ENCODE measurements at regions not wholly inside any gene's neighbourhood (a gene's known extent, or its start where the extent isn't known, plus 50 kb on each side); places are given as distances from the start of the nearest gene placed in this dataset.

- DNase-seq (ENCODE audit: low read depth), result no peak
Observed at GRCh38 chr5:23164971-23165370, 311.8 kb upstream of the CDH12 start.

GRCh38 chr5:23158179-23158578 is 305.0 kb upstream of the CDH12 start:
- no peak overlapping the region for H3K4me3 ChIP-seq (ENCODE audit: low read depth, low read length)
- no peak for DNase-seq (ENCODE audit: low read depth)
- TF ChIP-seq CTCF (IDR thresholded peaks at IDR 0.05; ENCODE audit: control insufficient read depth, extremely low read depth, insufficient read depth), result no peak

More at GRCh38 chr5:23164971-23165370, 311.8 kb upstream of the CDH12 start:
- TF ChIP-seq CTCF (IDR thresholded peaks at IDR 0.05; ENCODE audit: control insufficient read depth, extremely low read depth, insufficient read depth), result no peak
- H3K4me3 ChIP-seq (ENCODE audit: low read depth, low read length), result no peak overlapping the region

GRCh38 chr5:23157716-23158115 is 304.6 kb upstream of the CDH12 start:
- no peak for TF ChIP-seq CTCF (IDR thresholded peaks at IDR 0.05; ENCODE audit: control insufficient read depth, extremely low read depth, insufficient read depth)
- DNase-seq (ENCODE audit: low read depth), result no peak
- H3K4me3 ChIP-seq (ENCODE audit: low read depth, low read length), result no peak overlapping the region

GRCh38 chr5:23157169-23157568 is 304.0 kb upstream of the CDH12 start:
- TF ChIP-seq CTCF (IDR thresholded peaks at IDR 0.05; ENCODE audit: control insufficient read depth, extremely low read depth, insufficient read depth), result no peak
- no peak overlapping the region for H3K4me3 ChIP-seq (ENCODE audit: low read depth, low read length)
- DNase-seq (ENCODE audit: low read depth), result no peak

GRCh38 chr5:23147625-23148024 is 294.5 kb upstream of the CDH12 start:
- H3K4me3 ChIP-seq (ENCODE audit: low read depth, low read length), result no peak overlapping the region
- TF ChIP-seq CTCF (IDR thresholded peaks at IDR 0.05; ENCODE audit: control insufficient read depth, extremely low read depth, insufficient read depth), result no peak
- DNase-seq (ENCODE audit: low read depth), result no peak

- no peak overlapping the region for H3K4me3 ChIP-seq (ENCODE audit: low read depth, low read length)
- no peak for DNase-seq (ENCODE audit: low read depth)
- no peak for TF ChIP-seq CTCF (IDR thresholded peaks at IDR 0.05; ENCODE audit: control insufficient read depth, extremely low read depth, insufficient read depth)
Observed at GRCh38 chr5:23146183-23146582, 293.0 kb upstream of the CDH12 start.

- H3K4me3 ChIP-seq (ENCODE audit: low read depth, low read length), result no peak overlapping the region
- peak; percentile 33; the same call in 1 of the 2 replicates for TF ChIP-seq CTCF (IDR thresholded peaks at IDR 0.05; ENCODE audit: control insufficient read depth, extremely low read depth, insufficient read depth)
- no peak for DNase-seq (ENCODE audit: low read depth)
Observed at GRCh38 chr5:23139338-23140171, 286.4 kb upstream of the CDH12 start.

Data from LNCaP clone FGC (cell line).